Hepatocyte (in vitro differentiated cells): ENCODE measurements at regions not wholly inside any gene's neighbourhood (a gene's known extent, or its start where the extent isn't known, plus 50 kb on each side); places are given as distances from the start of the nearest gene placed in this dataset.

ENCODE experiments used
- EZH2 ChIP-seq: fragments of 200-600 bp; sonication (generic); IDR thresholded peaks from 2 replicates; pipeline ENCODE4 v1.6.1; 2016; ENCODE audit warnings: antibody characterized with exemption, mild to moderate bottlenecking, borderline replicate concordance
- EZH2phosphoT487 ChIP-seq: fragments of 200-600 bp; sonication (generic); IDR thresholded peaks from one replicate; pipeline ENCODE4 v1.6.1; 2018; ENCODE audit warnings: antibody characterized with exemption, mild to moderate bottlenecking, low read depth, moderate library complexity; ENCODE audit not compliant: unreplicated experiment, severe bottlenecking
- TF ChIP-seq, protein P1 (sequence below): fragments of 200-600 bp; sonication (generic); IDR thresholded peaks from 2 replicates; pipeline ENCODE4 v1.5.1; 2016; ENCODE audit warnings: antibody characterized with exemption, mild to moderate bottlenecking; ENCODE audit not compliant: poor library complexity

DNA sequence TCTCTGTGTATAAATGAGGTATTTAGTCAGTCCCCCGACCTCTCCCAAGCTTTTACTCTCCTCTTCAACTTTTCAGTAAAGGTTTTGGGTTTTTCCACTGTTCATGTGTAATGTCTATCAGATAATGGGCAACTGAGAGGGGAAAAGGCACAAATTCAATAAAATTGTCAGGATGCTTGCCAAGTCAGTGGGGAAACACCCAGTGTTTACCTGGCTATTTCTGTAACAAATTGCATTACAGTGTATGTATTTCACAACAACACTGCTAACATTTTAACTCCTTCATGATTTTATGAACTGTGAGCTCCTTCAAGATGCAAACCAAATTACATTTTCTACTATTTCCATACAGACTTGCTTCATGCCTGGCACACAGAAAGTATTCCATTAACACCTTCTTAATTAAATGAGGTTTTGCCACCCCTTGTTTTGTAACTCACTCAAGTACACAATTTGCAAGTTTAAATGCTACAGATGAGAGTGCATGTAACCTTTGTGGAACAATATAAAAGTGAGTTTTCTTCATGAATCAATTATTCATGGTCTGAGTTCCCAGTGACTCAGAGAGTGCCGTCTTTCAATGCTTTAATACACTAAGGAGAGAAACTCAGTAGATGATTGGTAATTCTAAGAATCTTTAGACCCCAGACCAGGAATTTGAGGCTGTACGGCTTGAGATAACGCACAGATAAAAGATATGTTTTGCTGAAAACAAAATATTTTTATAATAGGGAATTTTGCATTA lies 149.8 kb upstream of the TLL1 start:
- TF ChIP-seq, protein P1, sequence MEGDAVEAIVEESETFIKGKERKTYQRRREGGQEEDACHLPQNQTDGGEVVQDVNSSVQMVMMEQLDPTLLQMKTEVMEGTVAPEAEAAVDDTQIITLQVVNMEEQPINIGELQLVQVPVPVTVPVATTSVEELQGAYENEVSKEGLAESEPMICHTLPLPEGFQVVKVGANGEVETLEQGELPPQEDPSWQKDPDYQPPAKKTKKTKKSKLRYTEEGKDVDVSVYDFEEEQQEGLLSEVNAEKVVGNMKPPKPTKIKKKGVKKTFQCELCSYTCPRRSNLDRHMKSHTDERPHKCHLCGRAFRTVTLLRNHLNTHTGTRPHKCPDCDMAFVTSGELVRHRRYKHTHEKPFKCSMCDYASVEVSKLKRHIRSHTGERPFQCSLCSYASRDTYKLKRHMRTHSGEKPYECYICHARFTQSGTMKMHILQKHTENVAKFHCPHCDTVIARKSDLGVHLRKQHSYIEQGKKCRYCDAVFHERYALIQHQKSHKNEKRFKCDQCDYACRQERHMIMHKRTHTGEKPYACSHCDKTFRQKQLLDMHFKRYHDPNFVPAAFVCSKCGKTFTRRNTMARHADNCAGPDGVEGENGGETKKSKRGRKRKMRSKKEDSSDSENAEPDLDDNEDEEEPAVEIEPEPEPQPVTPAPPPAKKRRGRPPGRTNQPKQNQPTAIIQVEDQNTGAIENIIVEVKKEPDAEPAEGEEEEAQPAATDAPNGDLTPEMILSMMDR: no peak
- TF ChIP-seq EZH2: no peak
- TF ChIP-seq EZH2phosphoT487: no peak
